CD14-positive monocyte (primary cell): ENCODE measurements at regions not wholly inside any gene's neighbourhood (a gene's known extent, or its start where the extent isn't known, plus 50 kb on each side); places are given as distances from the start of the nearest gene placed in this dataset.

ENCODE experiments used
- DNase-seq, 3 donors: peaks; one replicate each; pipeline ENCODE4 v3.0.0-alpha.2; 2011 to 2022
- H2AFZ ChIP-seq: 2 replicates; pipeline ENCODE4 v1.6.0; 2012; ENCODE audit warnings: mild to moderate bottlenecking, low read depth, low read length, inconsistent platforms; ENCODE audit not compliant: insufficient read depth, poor library complexity, severe bottlenecking
- H3K27ac ChIP-seq, 2 donors: 1 replicate in 1 of 2; 2 replicates in 1 of 2; pipeline ENCODE4 v1.5.1; 2012 to 2013; ENCODE audit warnings: low read length in 2 of 2, control low read depth in 1 of 2, inconsistent platforms in 1 of 2, low read depth in 1 of 2, mild to moderate bottlenecking in 1 of 2
- H3K27me3 ChIP-seq, 2 donors: one replicate each; pipeline versions ENCODE4 v1.6.0 to v1.6.1; 2011 to 2013; ENCODE audit warnings: low read length in 2 of 2; ENCODE audit not compliant: control insufficient read depth in 2 of 2, insufficient read depth in 2 of 2
- H3K36me3 ChIP-seq, 2 donors: replicated peaks in 1 of 2; 1 replicate in 1 of 2; 2 replicates in 1 of 2; pipeline versions ENCODE4 v1.5.1 to v1.6.1; 2012 to 2013; ENCODE audit warnings: low read length in 2 of 2, control low read depth in 1 of 2, inconsistent platforms in 1 of 2, mild to moderate bottlenecking in 1 of 2; ENCODE audit not compliant: insufficient read depth in 2 of 2, control insufficient read depth in 1 of 2
- H3K4me1 ChIP-seq, 2 donors: 1 replicate in 1 of 2; 2 replicates in 1 of 2; pipeline versions ENCODE4 v1.5.1 to v1.6.1; 2012 to 2013; ENCODE audit warnings: low read length in 2 of 2, control low read depth in 1 of 2, inconsistent platforms in 1 of 2, mild to moderate bottlenecking in 1 of 2, moderate library complexity in 1 of 2; ENCODE audit not compliant: insufficient read depth in 2 of 2, control insufficient read depth in 1 of 2
- H3K4me2 ChIP-seq: replicated peaks from 2 replicates; pipeline ENCODE3; 2012; ENCODE audit warnings: low read length, moderate library complexity, mild to moderate bottlenecking; ENCODE audit not compliant: poor library complexity, severe bottlenecking; ENCODE audit errors: extremely low read depth
- H3K4me3 ChIP-seq, 3 experiments: fragments of 200-600 bp in 1 of 3; sonication (generic) in 1 of 3; replicated peaks in 1 of 3; 1 replicate in 2 of 3; 2 replicates in 1 of 3; pipeline ENCODE4 v1.5.1; 2011 to 2013; ENCODE audit warnings: low read length in 3 of 3, mild to moderate bottlenecking in 3 of 3, control low read depth in 2 of 3, low read depth in 2 of 3, inconsistent platforms in 1 of 3, moderate library complexity in 1 of 3
- H3K79me2 ChIP-seq: 2 replicates; pipeline ENCODE4 v1.6.0; 2012; ENCODE audit warnings: mild to moderate bottlenecking, control low read depth, inconsistent platforms, low read length, moderate library complexity; ENCODE audit not compliant: insufficient read depth
- H3K9ac ChIP-seq: 2 replicates; pipeline ENCODE4 v1.6.0; 2017; ENCODE audit warnings: low read length, mild to moderate bottlenecking; ENCODE audit not compliant: insufficient read depth, poor library complexity, severe bottlenecking
- H3K9me3 ChIP-seq, 2 donors: replicated peaks in 1 of 2; 1 replicate in 1 of 2; 2 replicates in 1 of 2; pipeline versions ENCODE4 v1.5.1 to v1.6.1; 2012 to 2013; ENCODE audit warnings: low read length in 2 of 2, control low read depth in 1 of 2; ENCODE audit not compliant: control insufficient read depth in 1 of 2, insufficient read depth in 1 of 2
- H4K20me1 ChIP-seq: 2 replicates; pipeline ENCODE4 v1.6.0; 2012; ENCODE audit warnings: mild to moderate bottlenecking, low read length, control low read depth, moderate library complexity; ENCODE audit not compliant: insufficient read depth
- H3K27ac Mint-ChIP-seq, 7 donors: one replicate each; pipeline ENCODE4 v1.8.0; 2020; ENCODE audit warnings: mild to moderate bottlenecking in 7 of 7, mixed read lengths in 7 of 7, moderate library complexity in 6 of 7, inconsistent platforms in 2 of 7
- H3K27me3 Mint-ChIP-seq, 3 donors: one replicate each; pipeline ENCODE4 v1.8.0; 2021 to 2022; ENCODE audit warnings: low read depth in 3 of 3, mild to moderate bottlenecking in 3 of 3, mixed read lengths in 3 of 3, moderate library complexity in 3 of 3, inconsistent platforms in 1 of 3
- H3K36me3 Mint-ChIP-seq, 2 donors: one replicate each; pipeline ENCODE4 v1.8.0; 2020; ENCODE audit warnings: mixed read lengths in 2 of 2, inconsistent platforms in 1 of 2, mild to moderate bottlenecking in 1 of 2
- H3K4me1 Mint-ChIP-seq: one replicate; pipeline ENCODE4 v1.8.0; 2020; ENCODE audit warnings: mild to moderate bottlenecking, mixed read lengths
- H3K4me3 Mint-ChIP-seq, 2 donors: one replicate each; pipeline ENCODE4 v1.8.0; 2020; ENCODE audit warnings: mild to moderate bottlenecking in 2 of 2, mixed read lengths in 2 of 2, moderate library complexity in 1 of 2
- H3K9me3 Mint-ChIP-seq, 7 donors: one replicate each; pipeline ENCODE4 v1.8.0; 2020 to 2022; ENCODE audit warnings: mixed read lengths in 7 of 7, mild to moderate bottlenecking in 6 of 7, moderate library complexity in 6 of 7, inconsistent platforms in 2 of 7
- WGBS: methylation state at CpG from one replicate; pipeline ENCODE4 v1.1.5; 2013; ENCODE audit warnings: missing lambda C conversion rate; ENCODE audit not compliant: insufficient coverage; 5-methylcytosine and 5-hydroxymethylcytosine counted together
- intact Hi-C, 2 donors: fragments of 100-400 bp; cut with micrococcal nuclease; formaldehyde crosslinking; loops; one replicate each; pipeline versions ENCODE4 v1.15.0 to v1.15.1; 2023
- TF ChIP-seq, protein P1 (sequence below): fragments of 200-600 bp; IDR thresholded peaks from one replicate; pipeline ENCODE4 v1.8.0; 2022; ENCODE audit warnings: antibody characterized with exemption, mild to moderate bottlenecking

DNA sequence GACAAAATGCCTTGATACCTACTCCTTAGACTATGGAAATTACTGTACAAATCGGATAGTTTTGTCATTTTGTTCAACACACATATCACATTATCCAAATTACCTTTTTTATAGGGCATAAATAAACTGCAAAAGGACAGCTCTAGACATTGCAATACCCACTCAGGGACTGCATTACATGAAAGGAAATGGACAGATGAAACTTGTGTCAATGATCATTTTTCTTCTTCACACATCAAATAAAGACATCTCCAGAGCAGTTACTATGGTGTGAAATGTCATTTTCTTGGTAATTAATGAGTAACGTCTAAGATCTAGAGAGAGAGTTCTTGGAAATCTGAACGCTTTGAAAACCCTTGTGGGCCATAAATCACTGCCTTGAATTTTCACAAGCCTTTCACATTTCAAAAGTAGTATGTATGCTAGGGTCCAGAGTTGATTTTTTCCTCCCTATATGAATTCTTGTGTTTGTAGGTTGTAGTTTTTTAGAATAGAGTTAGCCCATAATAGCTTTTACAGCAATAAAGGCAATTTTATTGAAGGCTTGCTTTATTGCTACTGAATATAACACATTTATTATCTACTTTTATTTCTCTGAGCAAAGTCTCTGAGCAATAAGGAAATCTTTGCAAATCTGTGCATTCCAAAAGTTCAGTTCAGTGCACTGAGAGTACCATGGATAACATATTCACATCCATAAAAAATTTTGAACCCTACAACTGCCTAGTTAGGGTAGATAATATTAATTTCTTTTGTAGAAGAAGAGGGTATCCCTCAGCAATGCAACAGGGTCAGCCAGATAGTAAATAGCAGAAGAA is 358.0 kb upstream of the PCSK5 start:
- H3K4me3 Mint-ChIP-seq = no peak overlapping the region
- peaks cover 0 to 7% (median 3%) of the 10 kb centered on the region in 7 donors for H3K9me3 Mint-ChIP-seq
- Histone ChIP-seq H3K27ac (no peak overlapping the region), H3K36me3 (no peaks in the 10 kb centered on the region), H3K9me3 (peaks cover 0 to 4% of the 10 kb centered on the region in 2 donors), H3K4me3 (no peak overlapping the region), H2AFZ (no peak overlapping the region), H3K4me2 (no peak overlapping the region), H4K20me1 (no peaks in the 10 kb centered on the region), H3K4me1 (no peaks in the 10 kb centered on the region), H3K9ac (no peak overlapping the region), H3K79me2 (no peaks in the 10 kb centered on the region), H3K27me3 (no peaks in the 10 kb centered on the region)
- peaks cover 0 to 3% (median 0%) of the 10 kb centered on the region in 3 donors for H3K27me3 Mint-ChIP-seq
- intact Hi-C loops = no loop called here
- H3K27ac Mint-ChIP-seq = no peak overlapping the region
- no peaks in the 10 kb centered on the region for H3K36me3 Mint-ChIP-seq
- no CpG with 5 or more reads among the region's 3 CpGs for WGBS
- DNase-seq = no peak
- TF ChIP-seq, protein P1, sequence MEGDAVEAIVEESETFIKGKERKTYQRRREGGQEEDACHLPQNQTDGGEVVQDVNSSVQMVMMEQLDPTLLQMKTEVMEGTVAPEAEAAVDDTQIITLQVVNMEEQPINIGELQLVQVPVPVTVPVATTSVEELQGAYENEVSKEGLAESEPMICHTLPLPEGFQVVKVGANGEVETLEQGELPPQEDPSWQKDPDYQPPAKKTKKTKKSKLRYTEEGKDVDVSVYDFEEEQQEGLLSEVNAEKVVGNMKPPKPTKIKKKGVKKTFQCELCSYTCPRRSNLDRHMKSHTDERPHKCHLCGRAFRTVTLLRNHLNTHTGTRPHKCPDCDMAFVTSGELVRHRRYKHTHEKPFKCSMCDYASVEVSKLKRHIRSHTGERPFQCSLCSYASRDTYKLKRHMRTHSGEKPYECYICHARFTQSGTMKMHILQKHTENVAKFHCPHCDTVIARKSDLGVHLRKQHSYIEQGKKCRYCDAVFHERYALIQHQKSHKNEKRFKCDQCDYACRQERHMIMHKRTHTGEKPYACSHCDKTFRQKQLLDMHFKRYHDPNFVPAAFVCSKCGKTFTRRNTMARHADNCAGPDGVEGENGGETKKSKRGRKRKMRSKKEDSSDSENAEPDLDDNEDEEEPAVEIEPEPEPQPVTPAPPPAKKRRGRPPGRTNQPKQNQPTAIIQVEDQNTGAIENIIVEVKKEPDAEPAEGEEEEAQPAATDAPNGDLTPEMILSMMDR = no peak
- no peaks in the 10 kb centered on the region for H3K4me1 Mint-ChIP-seq

DNA sequence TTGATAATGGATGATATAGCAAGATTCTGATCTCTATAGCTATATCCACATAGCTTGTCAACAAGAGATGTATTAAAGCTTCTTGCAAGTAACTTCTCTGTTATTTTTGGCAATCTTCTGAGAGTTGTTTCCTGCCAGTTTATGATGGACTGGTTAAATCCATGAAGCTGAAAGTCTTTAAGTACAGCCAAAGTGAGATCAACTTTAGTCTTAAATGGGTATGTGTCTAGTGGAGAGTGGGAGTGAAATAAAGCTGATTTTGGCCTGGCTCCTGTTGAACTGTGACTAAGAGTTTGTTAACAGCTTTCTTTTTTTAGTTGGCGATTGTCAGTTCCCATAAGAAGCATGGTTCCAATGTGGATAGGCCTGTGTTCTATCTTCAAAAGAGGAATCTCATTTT is 350.9 kb upstream of the PCSK5 start:
- Histone ChIP-seq H3K9ac (no peak overlapping the region), H3K27ac (no peak overlapping the region), H3K9me3 (no peaks in the 10 kb centered on the region), H3K4me2 (no peak overlapping the region), H3K79me2 (no peaks in the 10 kb centered on the region), H3K4me1 (no peaks in the 10 kb centered on the region), H2AFZ (no peak overlapping the region), H4K20me1 (no peaks in the 10 kb centered on the region), H3K27me3 (no peaks in the 10 kb centered on the region), H3K36me3 (no peaks in the 10 kb centered on the region), H3K4me3 (no peak overlapping the region)
- intact Hi-C loops = no loop called here
- no peaks in the 10 kb centered on the region for H3K4me1 Mint-ChIP-seq
- H3K9me3 Mint-ChIP-seq = peaks cover 0 to 7% (median 3%) of the 10 kb centered on the region in 7 donors
- peaks cover 0 to 2% (median 0%) of the 10 kb centered on the region in 3 donors for H3K27me3 Mint-ChIP-seq
- TF ChIP-seq, protein P1 = no peak
- WGBS = no CpG with 5 or more reads among the region's 1 CpG
- no peak for DNase-seq
- no peaks in the 10 kb centered on the region for H3K36me3 Mint-ChIP-seq
- no peak overlapping the region for H3K4me3 Mint-ChIP-seq
- no peak overlapping the region for H3K27ac Mint-ChIP-seq
